Heart right ventricle (tissue), 16 donors: ENCODE measurements at regions not wholly inside any gene's neighbourhood (a gene's known extent, or its start where the extent isn't known, plus 50 kb on each side); places are given as distances from the start of the nearest gene placed in this dataset.

ENCODE experiments used
- ATAC-seq, 8 donors: fragments of 200-7000 bp; cut with Tn5 transposase; one replicate each; pipeline ENCODE4 v1.9.1; 2020; ENCODE audit warnings: mild to moderate bottlenecking in 8 of 8, moderate library complexity in 8 of 8, moderate number of reproducible peaks in 1 of 8
- DNase-seq, 2 donors: peaks; one replicate each; pipeline ENCODE4 v3.0.0-alpha.2; 2020
- H3K27ac ChIP-seq, 10 donors: fragments of 200-600 bp; sonication (generic) in 2 of 10; one replicate each; pipeline versions ENCODE4 v1.5.0 to v1.8.0; 2020 to 2022; ENCODE audit warnings: mild to moderate bottlenecking in 3 of 10
- H3K27me3 ChIP-seq, 7 donors: fragments of 200-600 bp; one replicate each; pipeline ENCODE4 v1.8.0; 2021 to 2022; ENCODE audit warnings: mild to moderate bottlenecking in 2 of 7
- H3K36me3 ChIP-seq, 9 donors: fragments of 200-600 bp; sonication (generic) in 1 of 9; one replicate each; pipeline versions ENCODE4 v1.5.0 to v1.8.0; 2020 to 2022; ENCODE audit warnings: mild to moderate bottlenecking in 2 of 9
- H3K4me1 ChIP-seq, 9 donors: fragments of 200-600 bp; sonication (generic) in 1 of 9; one replicate each; pipeline versions ENCODE4 v1.5.0 to v1.8.0; 2020 to 2022; ENCODE audit warnings: mild to moderate bottlenecking in 4 of 9
- H3K4me3 ChIP-seq, 10 donors: fragments of 200-600 bp; sonication (generic) in 2 of 10; one replicate each; pipeline versions ENCODE4 v1.5.0 to v1.8.0; 2020 to 2022; ENCODE audit warnings: mild to moderate bottlenecking in 7 of 10, moderate library complexity in 2 of 10
- H3K9me3 ChIP-seq, 11 donors: fragments of 200-600 bp in 10 of 11; sonication (generic) in 2 of 11; one replicate each; pipeline versions ENCODE4 v1.5.0 to v1.8.0; 2013 to 2022; ENCODE audit warnings: mild to moderate bottlenecking in 2 of 11, control low read depth in 1 of 11, moderate library complexity in 1 of 11
- WGBS, 2 donors: extraction: QIAGEN DNeasy Blood & Tissue Kit; methylation state at CpG; one replicate each; pipeline ENCODE4 v1.1.7; 2013; ENCODE audit warnings: inconsistent platforms in 1 of 2; 5-methylcytosine and 5-hydroxymethylcytosine counted together
- intact Hi-C, 10 donors: fragments of 100-400 bp; cut with DNase I; formaldehyde crosslinking; loops; one replicate each; pipeline versions ENCODE4 v1.11.1 to v1.14.2; 2022
- TF ChIP-seq, protein P1 (sequence below), 9 donors: fragments of 200-600 bp; sonication (generic) in 2 of 9; IDR thresholded peaks; one replicate each; pipeline versions ENCODE4 v1.5.0 to v1.8.0; 2021 to 2022; ENCODE audit warnings: antibody characterized with exemption in 9 of 9, mild to moderate bottlenecking in 5 of 9, moderate library complexity in 1 of 9
- donor health status: Arrhythmogenic right ventricular cardiomyopathy.
- donor health status: ischemic (EF 13 %, LVEDD 7.1; RV severe dilation, severe dysfunction).
- donor health status: healthy with polysubstance abuse.
- donor health status: DM: no; HTN: yes; CAD: no.
- donor health status: DM: no; HTN: no; CAD: no.
- donor health status: ischemic (EF 25% LVEDD 6.9; RV normal size, moderate dysfunction).
- donor health status: ischemic (EF 25% LVEDD 5.7; RV mildly dilated, moderate dysfunction).
- donor health status: healthy.
- donor health status: DM: yes; HTN: yes; CAD: no.
- donor health status: Ischemic cardiomyopathy.
- donor health status: ischemic (EF 35%, LVEDD 5.7; RV mildly dilated, moderate dysfunction).
- donor health status: nonischemic (EF 11% LVEDD 7.7; RV severe dilation, severe dysfunction).
- donor health status: DM: yes; HTN: yes; CAD: no.
- donor health status: PGD.
- donor health status: ischemic (EF 29% LVEDD 5.4; RV normal size, mild dysfunction).
- donor health status: nonischemic (EF 23%, LVEDD 6.1; RV moderate dilation, normal function).

DNA sequence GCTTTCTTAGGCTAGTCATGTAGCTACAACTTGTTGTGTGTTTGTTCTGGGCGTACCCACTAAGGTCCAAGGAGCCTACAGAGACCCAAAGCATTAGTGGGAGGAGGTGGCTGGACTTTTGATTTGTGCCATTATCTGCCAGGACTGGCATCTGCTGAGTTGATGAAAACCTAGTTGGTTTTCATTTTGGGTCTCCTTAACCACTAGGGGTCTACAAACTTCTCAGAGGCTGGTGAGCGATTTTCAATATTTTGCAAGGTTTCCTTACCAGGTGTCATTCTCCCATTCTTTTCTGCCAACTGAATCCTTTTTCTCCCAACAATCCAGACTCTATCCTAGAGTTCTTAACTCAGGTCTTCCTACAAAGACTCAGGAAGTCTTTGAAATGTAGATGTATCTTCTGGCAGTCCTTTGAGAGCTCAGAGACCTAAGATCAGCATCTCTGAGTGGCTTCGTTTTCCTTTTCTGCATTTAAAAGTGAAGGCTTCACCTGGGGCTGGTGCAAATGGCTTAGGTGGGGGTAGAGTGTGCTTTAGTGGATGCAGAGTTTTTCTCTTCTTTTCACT, 150.0 kb upstream of the RMST start:
- 54 to 62% methylated on average over 3 of the region's 3 CpGs for WGBS, 2 donors

DNA sequence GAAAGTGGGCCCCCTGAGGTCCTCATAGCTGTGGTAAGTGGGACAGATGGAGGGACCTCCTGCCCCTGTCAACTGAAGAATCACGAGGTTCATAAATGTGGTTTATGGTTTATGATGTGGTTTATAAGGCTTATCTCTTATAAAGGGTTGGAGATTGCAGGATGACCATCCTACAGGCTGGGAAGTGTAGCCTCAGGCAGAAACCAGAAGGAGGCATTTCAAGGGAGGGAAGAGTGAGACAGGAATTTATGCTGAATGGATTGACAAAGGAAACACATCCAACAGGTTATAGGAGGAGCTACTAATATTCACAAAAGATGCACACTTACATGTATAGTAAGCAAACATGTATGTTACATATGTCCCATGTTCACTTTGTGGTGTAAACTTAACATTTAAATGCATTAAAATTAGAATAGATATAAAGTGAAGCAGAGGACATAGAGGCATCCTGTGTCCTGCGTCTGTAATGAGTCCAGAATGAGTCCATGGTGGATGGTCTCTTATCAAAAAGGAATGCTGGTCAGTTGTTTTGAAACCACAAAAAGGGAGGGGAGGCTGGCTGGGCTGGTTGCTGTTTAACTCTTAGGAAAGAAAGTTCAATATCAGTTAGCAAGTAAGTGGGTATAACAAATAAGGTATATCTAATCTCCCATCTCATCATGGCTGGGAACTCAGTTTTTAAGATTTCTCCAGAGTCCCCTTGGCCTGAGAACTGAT, 149.0 kb upstream of the RMST start:
- 56% methylated on average over 2 of the region's 2 CpGs for WGBS, 2 donors

More for the DNA sequence above, 150.0 kb upstream of the RMST start:
- no peak overlapping the region for H3K4me3 ChIP-seq
- no peaks in the 10 kb centered on the region for H3K9me3 ChIP-seq
- ATAC-seq, result no peak
- no peak overlapping the region for H3K27ac ChIP-seq
- intact Hi-C loops, result loop anchor here in 2 of 10 donors (5.0 to 10.0 kb wide), 3 partner anchors 158 to 1085 kb away; no protein-coding TSS in a partner anchor
- no peak for DNase-seq
- no peaks in the 10 kb centered on the region for H3K4me1 ChIP-seq
- H3K27me3 ChIP-seq, result peaks cover 0 to 10% (median 0%) of the 10 kb centered on the region in 7 donors
- TF ChIP-seq, protein P1, sequence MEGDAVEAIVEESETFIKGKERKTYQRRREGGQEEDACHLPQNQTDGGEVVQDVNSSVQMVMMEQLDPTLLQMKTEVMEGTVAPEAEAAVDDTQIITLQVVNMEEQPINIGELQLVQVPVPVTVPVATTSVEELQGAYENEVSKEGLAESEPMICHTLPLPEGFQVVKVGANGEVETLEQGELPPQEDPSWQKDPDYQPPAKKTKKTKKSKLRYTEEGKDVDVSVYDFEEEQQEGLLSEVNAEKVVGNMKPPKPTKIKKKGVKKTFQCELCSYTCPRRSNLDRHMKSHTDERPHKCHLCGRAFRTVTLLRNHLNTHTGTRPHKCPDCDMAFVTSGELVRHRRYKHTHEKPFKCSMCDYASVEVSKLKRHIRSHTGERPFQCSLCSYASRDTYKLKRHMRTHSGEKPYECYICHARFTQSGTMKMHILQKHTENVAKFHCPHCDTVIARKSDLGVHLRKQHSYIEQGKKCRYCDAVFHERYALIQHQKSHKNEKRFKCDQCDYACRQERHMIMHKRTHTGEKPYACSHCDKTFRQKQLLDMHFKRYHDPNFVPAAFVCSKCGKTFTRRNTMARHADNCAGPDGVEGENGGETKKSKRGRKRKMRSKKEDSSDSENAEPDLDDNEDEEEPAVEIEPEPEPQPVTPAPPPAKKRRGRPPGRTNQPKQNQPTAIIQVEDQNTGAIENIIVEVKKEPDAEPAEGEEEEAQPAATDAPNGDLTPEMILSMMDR (IDR thresholded peaks at IDR 0.05), result no peak
- no peaks in the 10 kb centered on the region for H3K36me3 ChIP-seq

DNA sequence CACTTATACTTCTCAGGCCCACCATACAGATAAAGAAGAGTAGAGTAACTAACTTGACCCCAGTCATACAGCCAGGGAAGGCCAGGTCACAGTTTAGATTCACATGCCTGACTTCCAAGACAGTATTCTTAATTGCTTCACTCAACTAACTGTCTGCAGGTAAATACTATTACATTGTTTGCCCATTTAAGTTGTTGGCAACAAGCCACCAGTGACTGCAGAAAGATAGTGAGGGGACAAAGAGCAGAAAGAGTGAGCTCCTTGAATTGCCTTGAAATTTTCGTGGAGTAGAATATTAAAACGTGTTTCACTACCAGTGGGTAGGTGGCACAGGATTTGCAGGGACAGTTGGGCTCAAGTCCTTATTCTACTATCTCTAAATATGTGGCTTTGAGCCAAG, 146.3 kb upstream of the RMST start:
- no peak overlapping the region for H3K4me3 ChIP-seq
- H3K36me3 ChIP-seq, result no peaks in the 10 kb centered on the region
- H3K27ac ChIP-seq, result no peak overlapping the region
- intact Hi-C loops, result loop anchor here in 2 of 10 donors (5.0 to 10.0 kb wide), 2 partner anchors 162 to 734 kb away; no protein-coding TSS in a partner anchor
- H3K27me3 ChIP-seq, result peaks cover 0 to 6% (median 0%) of the 10 kb centered on the region in 7 donors
- 81 to 85% methylated on average over 2 of the region's 2 CpGs for WGBS, 2 donors
- H3K4me1 ChIP-seq, result no peaks in the 10 kb centered on the region
- DNase-seq, result no peak
- H3K9me3 ChIP-seq, result no peaks in the 10 kb centered on the region
- no peak for ATAC-seq
- TF ChIP-seq, protein P1 (IDR thresholded peaks at IDR 0.05), result no peak

More for the DNA sequence above, 149.0 kb upstream of the RMST start:
- H3K4me3 ChIP-seq, result no peak overlapping the region
- TF ChIP-seq, protein P1 (IDR thresholded peaks at IDR 0.05), result no peak
- peaks cover 0 to 10% (median 0%) of the 10 kb centered on the region in 7 donors for H3K27me3 ChIP-seq
- intact Hi-C loops, result loop anchor here in 2 of 10 donors (5.0 to 10.0 kb wide), 3 partner anchors 159 to 1084 kb away; no protein-coding TSS in a partner anchor
- H3K9me3 ChIP-seq, result no peaks in the 10 kb centered on the region
- ATAC-seq (no peak), DNase-seq (no peak)
- H3K36me3 ChIP-seq, result no peaks in the 10 kb centered on the region
- no peaks in the 10 kb centered on the region for H3K4me1 ChIP-seq
- H3K27ac ChIP-seq, result no peak overlapping the region

DNA sequence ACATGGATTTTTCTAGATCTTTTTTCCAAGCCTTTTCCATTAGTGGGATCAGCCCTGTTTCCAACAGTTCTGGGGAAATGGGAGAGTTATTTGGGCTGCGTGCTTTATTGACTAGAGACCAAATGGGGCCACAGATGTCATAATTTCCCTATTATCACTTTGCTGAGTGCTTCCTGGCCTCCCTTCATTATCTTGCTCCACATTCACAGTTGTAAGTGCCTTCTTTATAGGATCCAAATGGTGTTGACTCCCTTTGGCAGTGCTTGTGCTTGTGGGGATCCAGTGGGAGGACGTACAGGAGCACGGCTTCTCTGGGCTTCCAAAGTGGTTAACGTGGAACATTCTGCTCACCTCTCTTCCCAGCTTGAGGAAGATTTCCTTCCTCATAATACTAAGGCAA, 141.0 kb upstream of the RMST start:
- intact Hi-C loops, result no loop called here
- no peak overlapping the region for H3K27ac ChIP-seq
- no peaks in the 10 kb centered on the region for H3K4me1 ChIP-seq
- ATAC-seq (peak in 5 of 8 donors; percentile 14 to 61 (median 28)), DNase-seq (no peak)
- no peak overlapping the region for H3K4me3 ChIP-seq
- 42 to 54% methylated on average over 4 of the region's 4 CpGs for WGBS, 2 donors
- TF ChIP-seq, protein P1 (IDR thresholded peaks at IDR 0.05), result no peak
- no peaks in the 10 kb centered on the region for H3K36me3 ChIP-seq
- H3K9me3 ChIP-seq, result no peaks in the 10 kb centered on the region
- peaks cover 0 to 16% (median 7%) of the 10 kb centered on the region in 7 donors for H3K27me3 ChIP-seq
